H1 (cell line): ENCODE measurements at regions not wholly inside any gene's neighbourhood (a gene's known extent, or its start where the extent isn't known, plus 50 kb on each side); places are given as distances from the start of the nearest gene placed in this dataset.

ENCODE experiments used
- CBX5 ChIP-seq: fragments of 300-800, 300-1000 bp; sonication (generic); IDR thresholded peaks from 2 replicates; pipeline ENCODE4 v1.7.1; 2016; ENCODE audit warnings: antibody characterized with exemption, low read length, low read depth
- CHD1 ChIP-seq: IDR thresholded peaks from 2 replicates; pipeline ENCODE4 v1.6.1; 2012; ENCODE audit warnings: low read depth, low read length, improper control_type of control experiment
- CHD7 ChIP-seq: fragments of 300-600 bp; sonication (generic); IDR thresholded peaks from 2 replicates; pipeline ENCODE4 v1.7.1; 2012; ENCODE audit warnings: low read length, moderate library complexity, mild to moderate bottlenecking, inconsistent platforms; ENCODE audit not compliant: insufficient replicate concordance
- CREB1 ChIP-seq: IDR thresholded peaks from 2 replicates; pipeline ENCODE4 v1.6.1; 2012; ENCODE audit warnings: inconsistent platforms
- HDAC2 ChIP-seq, 2 experiments: fragments of 300-600 bp in 1 of 2; sonication (generic) in 1 of 2; IDR thresholded peaks; 2 replicates each; pipeline ENCODE4 v1.6.1; 2011 to 2012; ENCODE audit warnings: low read depth in 2 of 2, low read length in 2 of 2, mild to moderate bottlenecking in 2 of 2, moderate library complexity in 2 of 2, borderline replicate concordance in 1 of 2, inconsistent platforms in 1 of 2
- NRF1 ChIP-seq: IDR thresholded peaks from 2 replicates; pipeline ENCODE4 v1.6.1; 2011; ENCODE audit warnings: mild to moderate bottlenecking, low read depth, low read length, improper control_type of control experiment
- TEAD4 ChIP-seq: IDR thresholded peaks from 2 replicates; pipeline ENCODE4 v1.6.1; 2012; ENCODE audit warnings: low read depth, low read length, inconsistent platforms, mixed read lengths
- TF ChIP-seq, protein P1 (sequence below): IDR thresholded peaks from 2 replicates; pipeline ENCODE4 v1.6.1; 2012; ENCODE audit warnings: low read length, inconsistent platforms

- TF ChIP-seq CHD7 (no peak), CHD1 (no peak), TEAD4 (no peak), NRF1 (no peak), CBX5 (no peak), CREB1 (no peak), HDAC2 (IDR thresholded peaks at IDR 0.05; ENCODE audit: borderline replicate concordance in 1 of 2, low read depth in 2 of 2, low read length in 2 of 2) (no peak)
- TF ChIP-seq, protein P1, sequence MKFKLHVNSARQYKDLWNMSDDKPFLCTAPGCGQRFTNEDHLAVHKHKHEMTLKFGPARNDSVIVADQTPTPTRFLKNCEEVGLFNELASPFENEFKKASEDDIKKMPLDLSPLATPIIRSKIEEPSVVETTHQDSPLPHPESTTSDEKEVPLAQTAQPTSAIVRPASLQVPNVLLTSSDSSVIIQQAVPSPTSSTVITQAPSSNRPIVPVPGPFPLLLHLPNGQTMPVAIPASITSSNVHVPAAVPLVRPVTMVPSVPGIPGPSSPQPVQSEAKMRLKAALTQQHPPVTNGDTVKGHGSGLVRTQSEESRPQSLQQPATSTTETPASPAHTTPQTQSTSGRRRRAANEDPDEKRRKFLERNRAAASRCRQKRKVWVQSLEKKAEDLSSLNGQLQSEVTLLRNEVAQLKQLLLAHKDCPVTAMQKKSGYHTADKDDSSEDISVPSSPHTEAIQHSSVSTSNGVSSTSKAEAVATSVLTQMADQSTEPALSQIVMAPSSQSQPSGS: no peak
These were observed 658.8 kb downstream of the EDEM1 start (continued) for GRCh38 chr3:5846261-5846660.
